HEK293 (cell line): ENCODE measurements at regions not wholly inside any gene's neighbourhood (a gene's known extent, or its start where the extent isn't known, plus 50 kb on each side); places are given as distances from the start of the nearest gene placed in this dataset.

Source experiments
- CTCF ChIP-seq: fragments of 450-650 bp; formaldehyde crosslinking; IDR thresholded peaks from 2 replicates; pipeline ENCODE4 v1.5.1; 2016; ENCODE audit warnings: missing biosample characterization, missing genetic modification characterization
- ZNF311 ChIP-seq: fragments of 450-650 bp; formaldehyde crosslinking; IDR thresholded peaks from 2 replicates; pipeline ENCODE4 v1.5.1; 2017; ENCODE audit warnings: missing biosample characterization, missing genetic modification characterization, borderline replicate concordance
- ZNF335 ChIP-seq: fragments of 450-650 bp; formaldehyde crosslinking; conservative IDR thresholded peaks from 2 replicates; pipeline ENCODE4 v1.5.1; 2016; ENCODE audit warnings: missing biosample characterization, missing genetic modification characterization

- TF ChIP-seq CTCF (tag by site-specific recombination): no peak
- TF ChIP-seq ZNF335 (tag by site-specific recombination): no peak
- no peak for TF ChIP-seq ZNF311
Observed at GRCh38 chr6:130725551-130725950, 101.7 kb upstream of the SMLR1 start.
